GM19025 (cell line): ENCODE measurements at regions not wholly inside any gene's neighbourhood (a gene's known extent, or its start where the extent isn't known, plus 50 kb on each side); places are given as distances from the start of the nearest gene placed in this dataset.

Experiments
- ATAC-seq: cut with Tn5 transposase; IDR thresholded peaks from one replicate; pipeline ENCODE4 v1.9.1; 2021; ENCODE audit warnings: mild to moderate bottlenecking, low read depth, moderate library complexity; ENCODE audit not compliant: unreplicated experiment

DNA sequence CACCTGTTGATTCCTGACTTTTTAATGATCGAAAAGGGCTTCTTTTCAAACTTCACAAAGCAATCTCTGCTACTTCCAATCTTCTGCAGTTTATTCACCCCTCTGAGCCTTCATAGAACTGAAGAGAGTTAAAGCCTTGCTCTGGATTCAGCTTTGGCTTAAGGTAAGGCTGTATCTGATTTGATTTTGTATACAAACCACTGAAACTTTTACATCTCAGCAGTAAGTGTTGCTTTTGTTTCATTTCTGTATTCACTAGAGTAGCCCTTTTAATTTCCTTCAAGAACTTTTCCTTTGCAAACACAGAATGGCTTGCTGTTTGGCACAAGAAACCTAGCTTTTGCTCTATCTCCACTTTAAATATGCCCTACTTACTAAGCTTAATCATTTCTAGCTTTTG lies 1193.0 kb upstream of the GBE1 start:
- ATAC-seq = no peak

DNA sequence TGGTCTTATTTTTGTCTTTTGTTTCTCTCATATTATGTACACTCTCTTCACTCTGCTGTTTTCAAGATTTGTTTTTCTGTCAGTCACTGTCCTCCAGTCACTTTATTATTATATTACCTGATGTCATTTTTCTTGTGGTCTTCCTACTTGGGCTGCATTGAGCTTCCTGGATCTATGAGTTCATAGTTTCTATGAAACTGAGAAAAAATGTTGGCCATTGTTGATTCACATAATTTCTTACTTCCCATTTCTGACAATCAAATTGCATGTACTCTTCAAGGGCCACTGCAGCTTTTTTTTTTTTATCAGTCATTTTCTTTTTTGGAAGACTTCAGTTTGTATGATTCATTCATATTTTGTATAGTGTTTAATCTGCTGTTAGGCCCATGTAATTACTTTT lies 1180.6 kb upstream of the GBE1 start:
- no peak for ATAC-seq

DNA sequence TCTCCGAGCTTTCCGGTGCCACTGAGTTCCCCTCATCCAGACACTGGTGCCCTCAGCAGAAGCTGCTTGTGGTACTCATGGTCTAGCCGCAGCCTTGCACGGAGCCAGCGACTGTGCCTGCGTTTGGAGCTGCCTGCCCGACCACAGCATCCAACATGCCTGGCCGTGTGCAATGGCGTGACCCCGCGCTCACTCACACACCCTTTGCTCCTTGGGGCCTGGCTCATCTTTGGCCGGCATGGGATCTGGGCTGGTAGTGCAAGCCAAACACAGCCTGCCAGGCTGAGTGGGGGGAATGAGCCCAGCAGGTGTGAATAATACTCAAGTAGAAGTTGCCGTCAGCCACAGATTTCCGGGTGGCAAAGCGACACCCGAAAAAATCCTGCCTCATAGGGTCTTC lies 1178.7 kb upstream of the GBE1 start:
- no peak for ATAC-seq

DNA sequence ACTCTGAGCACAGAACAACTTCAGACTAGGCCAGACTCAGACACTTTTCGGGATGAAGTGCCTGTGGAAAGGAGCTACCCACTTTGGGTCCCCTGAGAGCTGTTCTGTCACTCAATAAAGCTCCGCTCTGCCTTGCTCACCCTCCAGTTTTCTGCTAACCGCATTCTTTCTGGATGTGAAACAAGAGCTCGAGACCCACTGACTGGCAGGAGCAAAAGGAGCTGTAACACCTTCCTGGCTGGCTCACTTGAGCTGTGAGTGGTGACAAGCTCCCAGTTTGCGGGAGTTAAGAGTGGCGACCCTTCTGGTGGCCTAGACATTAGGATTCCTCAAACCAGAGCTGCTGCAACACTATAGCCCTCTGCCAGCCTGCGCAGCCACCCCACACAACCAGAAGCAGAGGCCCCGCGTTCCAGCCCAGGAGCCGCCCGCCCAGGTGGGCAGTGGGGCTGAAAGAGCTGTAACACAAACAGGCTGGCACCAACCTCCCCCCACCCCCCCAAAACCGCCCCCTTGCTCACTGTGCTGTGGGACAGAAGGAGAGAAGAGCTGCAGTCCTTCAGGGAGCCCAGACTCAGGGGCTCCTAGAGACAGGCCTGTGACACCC lies 1178.1 kb upstream of the GBE1 start:
- ATAC-seq = no peak

DNA sequence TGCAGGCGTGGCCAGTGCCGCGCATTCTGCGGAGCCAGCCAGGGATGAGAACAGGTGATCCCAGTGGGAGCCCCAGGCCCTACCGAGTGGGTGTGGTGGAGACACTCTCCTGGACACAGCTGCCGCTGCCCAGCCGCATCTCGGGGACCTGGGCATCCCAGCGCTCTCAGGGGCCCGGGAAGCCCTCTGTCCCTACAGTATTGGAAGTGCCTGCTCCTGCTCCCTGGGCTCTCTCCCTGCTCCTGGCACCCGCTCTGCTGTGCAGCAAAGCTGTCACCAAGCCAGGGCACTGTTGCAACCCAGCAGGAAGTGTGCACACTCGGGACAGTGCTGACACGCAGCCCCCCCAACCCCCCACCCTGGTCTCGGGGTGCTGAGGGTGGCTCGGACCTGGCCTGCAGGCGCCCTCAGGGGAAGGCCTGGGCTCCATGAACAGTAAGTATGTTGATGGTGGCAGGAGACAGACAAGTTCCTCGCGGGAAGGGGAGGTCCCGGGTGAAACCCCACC lies 1177.4 kb upstream of the GBE1 start:
- ATAC-seq = no peak

- ATAC-seq = no peak
These were observed 1166.1 kb upstream of the GBE1 start for GRCh38 chr3:82927309-82928253.

GRCh38 chr3:82891028-82891427 lies 1129.6 kb upstream of the GBE1 start:
- no peak for ATAC-seq

DNA sequence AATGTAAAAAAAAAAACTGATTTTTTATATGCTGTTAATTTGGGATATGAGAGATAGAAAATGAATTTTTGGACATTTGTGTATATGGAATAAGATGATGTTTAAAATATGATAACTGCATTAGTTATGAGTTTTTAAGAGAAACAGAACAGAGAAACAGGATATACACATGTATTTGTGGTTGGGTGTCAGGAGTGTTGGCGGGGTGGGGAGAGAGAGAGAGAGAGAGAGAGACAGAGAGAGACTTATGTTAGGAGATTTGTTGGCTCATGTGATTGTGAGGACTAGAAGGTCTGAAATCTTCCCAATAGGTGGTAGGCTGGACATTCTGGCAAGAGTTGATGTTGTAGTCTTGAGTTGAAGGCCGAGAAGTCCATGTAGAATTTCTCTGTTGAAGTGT lies 1121.6 kb upstream of the GBE1 start:
- ATAC-seq = no peak

DNA sequence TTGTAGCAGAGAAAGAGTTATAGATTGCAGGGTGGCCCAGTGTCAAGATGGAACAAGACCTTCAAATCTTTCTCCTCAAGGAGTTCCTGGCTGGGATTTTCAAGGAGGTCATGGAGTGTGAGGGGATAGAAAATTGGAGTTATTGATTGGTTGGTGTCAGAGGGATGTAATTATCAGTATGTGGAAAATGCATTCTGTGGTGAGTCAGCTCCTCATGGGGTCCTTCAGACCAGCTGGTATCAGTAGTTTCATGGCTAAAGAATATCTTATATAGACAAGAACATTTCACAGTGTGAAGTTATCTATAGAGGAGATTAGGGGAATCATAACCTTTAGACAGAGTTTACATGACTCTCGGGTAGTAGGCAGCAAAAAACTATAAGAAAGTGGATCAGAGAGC lies 1114.0 kb upstream of the GBE1 start:
- ATAC-seq = no peak

DNA sequence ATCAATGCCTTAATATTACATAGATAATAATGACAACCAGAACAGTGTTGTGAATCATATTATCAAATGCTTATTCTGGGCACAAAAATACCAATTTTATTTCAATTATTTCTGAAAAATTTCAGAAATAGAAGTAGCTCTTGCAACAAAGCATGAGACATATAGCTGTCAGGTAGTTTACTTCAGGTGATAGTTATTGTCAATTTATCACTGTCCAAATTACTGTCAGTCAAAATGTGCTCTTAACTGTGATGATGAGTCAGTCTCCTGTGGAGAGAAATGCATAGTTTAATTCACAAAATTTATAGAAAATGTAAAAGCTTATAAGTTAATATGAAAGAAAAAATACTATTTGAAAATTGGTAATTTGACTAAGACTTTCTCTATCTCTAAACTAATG lies 1078.4 kb upstream of the GBE1 start:
- no peak for ATAC-seq

GRCh38 chr3:82834098-82834497 lies 1072.7 kb upstream of the GBE1 start:
- no peak for ATAC-seq

DNA sequence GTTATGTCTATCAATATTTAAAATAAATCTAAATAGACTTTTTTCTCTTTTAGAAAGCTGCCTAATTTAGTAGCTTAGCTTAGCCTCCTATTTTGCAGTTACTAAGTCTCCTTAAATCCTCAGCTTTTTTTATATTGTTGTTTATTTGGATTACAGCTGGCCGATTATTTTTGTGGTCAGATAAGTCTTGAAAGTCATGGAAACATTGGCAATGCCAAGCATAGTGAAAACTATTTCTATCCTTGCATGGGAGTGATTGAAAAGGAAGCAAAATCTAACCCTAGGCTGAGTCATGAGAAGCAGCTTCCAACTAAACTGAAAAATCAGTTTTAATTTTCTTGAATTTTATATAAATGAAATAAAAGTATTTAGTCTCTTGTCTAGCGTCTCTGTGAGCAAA lies 1063.0 kb upstream of the GBE1 start:
- no peak for ATAC-seq

- ATAC-seq = no peak
These were observed 1054.6 kb upstream of the GBE1 start for GRCh38 chr3:82816086-82816485.

- no peak for ATAC-seq
These were observed 1054.1 kb upstream of the GBE1 start for GRCh38 chr3:82815417-82816058.

- ATAC-seq = no peak
These were observed 1053.2 kb upstream of the GBE1 start for GRCh38 chr3:82814660-82815059.

GRCh38 chr3:82807781-82808180 lies 1046.3 kb upstream of the GBE1 start:
- ATAC-seq = no peak

GRCh38 chr3:82802501-82802900 lies 1041.1 kb upstream of the GBE1 start:
- ATAC-seq = no peak

DNA sequence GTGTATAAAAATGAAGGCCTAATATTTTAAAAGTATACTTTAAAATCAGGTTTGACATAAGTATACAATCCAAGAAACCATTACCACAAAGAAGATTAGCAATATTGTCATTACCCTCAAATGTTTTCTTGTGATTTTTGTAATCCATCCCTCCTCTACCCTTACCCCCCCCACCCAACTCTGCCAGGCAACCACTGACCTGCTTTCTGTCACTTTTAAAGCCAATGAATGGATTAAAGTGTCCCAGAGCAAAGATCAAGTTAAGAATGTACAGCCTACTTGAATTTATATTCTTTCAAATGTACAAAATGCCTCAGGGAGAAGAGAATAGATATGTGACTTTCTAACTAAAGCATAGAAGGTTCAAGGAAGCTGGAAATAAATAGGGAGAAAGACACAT lies 1038.8 kb upstream of the GBE1 start:
- no peak for ATAC-seq

- no peak for ATAC-seq
These were observed 1035.3 kb upstream of the GBE1 start for GRCh38 chr3:82796765-82797164.

DNA sequence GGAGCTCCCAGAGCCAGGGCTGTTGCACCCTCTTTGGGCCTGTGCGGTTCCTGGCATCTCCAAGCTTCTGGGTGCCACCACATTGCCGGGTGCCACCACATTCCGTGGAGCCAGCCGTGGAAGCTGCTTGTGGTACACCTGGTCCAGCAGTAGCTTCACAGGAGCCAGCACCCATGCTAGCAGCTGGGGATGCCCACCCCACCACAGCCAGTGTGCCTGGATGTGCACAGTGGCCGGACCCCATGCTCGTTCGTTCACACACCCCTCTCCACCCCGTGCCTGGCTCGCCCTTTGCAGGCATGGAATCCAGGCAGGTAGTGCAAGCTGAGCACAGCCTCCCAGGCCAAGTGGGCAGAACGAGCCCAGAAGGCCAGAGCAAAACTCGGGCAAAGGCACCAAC lies 1029.8 kb upstream of the GBE1 start:
- ATAC-seq = no peak

GRCh38 chr3:82790307-82791097 lies 1029.1 kb upstream of the GBE1 start:
- no peak for ATAC-seq
